Suprapubic skin (tissue), 4 donors: ENCODE measurements at regions not wholly inside any gene's neighbourhood (a gene's known extent, or its start where the extent isn't known, plus 50 kb on each side); places are given as distances from the start of the nearest gene placed in this dataset.

ENCODE experiments used
- CTCF ChIP-seq, 2 donors: fragments of 200-600 bp in 1 of 2; fragments of 450-650 bp in 1 of 2; sonication (generic) in 1 of 2; IDR thresholded peaks; one replicate each; pipeline ENCODE4 v1.5.1; 2016 to 2019; ENCODE audit warnings: antibody characterized with exemption in 2 of 2, mild to moderate bottlenecking in 1 of 2, moderate library complexity in 1 of 2
- EP300 ChIP-seq: sonication (generic); formaldehyde crosslinking; IDR thresholded peaks from one replicate; pipeline ENCODE4 v1.6.1; 2017; ENCODE audit warnings: antibody characterized with exemption
- POLR2A ChIP-seq, 2 donors: fragments of 450-650 bp; IDR thresholded peaks; one replicate each; pipeline ENCODE4 v1.6.1; 2017; ENCODE audit warnings: antibody characterized with exemption in 2 of 2, mild to moderate bottlenecking in 2 of 2, moderate library complexity in 2 of 2
- POLR2AphosphoS5 ChIP-seq, 3 donors: sonication (generic); formaldehyde crosslinking; IDR thresholded peaks; one replicate each; pipeline ENCODE4 v1.6.1; 2017; ENCODE audit warnings: antibody characterized with exemption in 3 of 3

- no peak for TF ChIP-seq POLR2AphosphoS5 (IDR thresholded peaks at IDR 0.05)
- no peak for TF ChIP-seq CTCF (IDR thresholded peaks at IDR 0.05)
- no peak for TF ChIP-seq POLR2A (IDR thresholded peaks at IDR 0.05)
- no peak for TF ChIP-seq EP300
Observed at GRCh38 chr9:135372036-135372435, 107.5 kb upstream of the PPP1R26 start.
